Keratinocyte (primary cell): ENCODE measurements at regions not wholly inside any gene's neighbourhood (a gene's known extent, or its start where the extent isn't known, plus 50 kb on each side); places are given as distances from the start of the nearest gene placed in this dataset.

Source experiments
- EZH2 ChIP-seq: IDR thresholded peaks from one replicate; pipeline ENCODE4 v1.6.1; 2012; ENCODE audit warnings: inconsistent platforms, mild to moderate bottlenecking, low read length, moderate library complexity
- TF ChIP-seq, protein P1 (sequence below), 3 experiments: IDR thresholded peaks in 1 of 3; conservative IDR thresholded peaks in 1 of 3; optimal IDR thresholded peaks in 1 of 3; 2 replicates in 2 of 3; 3 replicates in 1 of 3; pipeline versions ENCODE3 to v1.5.1; 2011; ENCODE audit warnings: low read length in 3 of 3, mild to moderate bottlenecking in 3 of 3, moderate library complexity in 2 of 3, control low read depth in 1 of 3, inconsistent platforms in 1 of 3; ENCODE audit not compliant: insufficient read depth in 2 of 3; ENCODE audit errors: extremely low read depth in 1 of 3

DNA sequence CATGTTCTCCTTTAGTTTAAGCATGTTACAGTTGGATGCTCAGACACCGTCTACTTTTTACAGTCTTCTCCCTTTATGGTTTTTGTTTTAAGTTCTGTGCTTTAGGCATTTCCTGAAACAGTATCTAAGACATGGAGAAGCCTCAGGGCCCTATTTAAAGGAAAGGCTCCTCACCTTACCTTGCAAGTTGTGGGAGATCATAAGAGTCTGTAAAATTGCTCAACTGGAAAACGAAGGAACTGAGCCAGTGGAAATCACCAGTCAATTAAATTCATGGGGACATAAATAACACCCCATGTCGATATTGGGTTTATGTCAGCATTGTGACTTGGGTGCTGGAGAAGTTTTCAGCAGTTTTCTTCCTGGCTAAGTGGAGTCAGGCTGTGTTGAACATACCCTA is 239.2 kb downstream of the KIF4B start:
- TF ChIP-seq, protein P1, sequence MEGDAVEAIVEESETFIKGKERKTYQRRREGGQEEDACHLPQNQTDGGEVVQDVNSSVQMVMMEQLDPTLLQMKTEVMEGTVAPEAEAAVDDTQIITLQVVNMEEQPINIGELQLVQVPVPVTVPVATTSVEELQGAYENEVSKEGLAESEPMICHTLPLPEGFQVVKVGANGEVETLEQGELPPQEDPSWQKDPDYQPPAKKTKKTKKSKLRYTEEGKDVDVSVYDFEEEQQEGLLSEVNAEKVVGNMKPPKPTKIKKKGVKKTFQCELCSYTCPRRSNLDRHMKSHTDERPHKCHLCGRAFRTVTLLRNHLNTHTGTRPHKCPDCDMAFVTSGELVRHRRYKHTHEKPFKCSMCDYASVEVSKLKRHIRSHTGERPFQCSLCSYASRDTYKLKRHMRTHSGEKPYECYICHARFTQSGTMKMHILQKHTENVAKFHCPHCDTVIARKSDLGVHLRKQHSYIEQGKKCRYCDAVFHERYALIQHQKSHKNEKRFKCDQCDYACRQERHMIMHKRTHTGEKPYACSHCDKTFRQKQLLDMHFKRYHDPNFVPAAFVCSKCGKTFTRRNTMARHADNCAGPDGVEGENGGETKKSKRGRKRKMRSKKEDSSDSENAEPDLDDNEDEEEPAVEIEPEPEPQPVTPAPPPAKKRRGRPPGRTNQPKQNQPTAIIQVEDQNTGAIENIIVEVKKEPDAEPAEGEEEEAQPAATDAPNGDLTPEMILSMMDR (optimal IDR thresholded peaks at IDR 0.05 in 1 of 3, IDR thresholded peaks at IDR 0.05 in 1 of 3, conservative IDR thresholded peaks at IDR 0.05 in 1 of 3; ENCODE audit: extremely low read depth in 1 of 3, insufficient read depth in 2 of 3, low read length in 3 of 3) = no peak
- no peak for TF ChIP-seq EZH2
